Activated CD4-positive, alpha-beta T cell treated with anti-CD3 and anti-CD28 coated beads, Interleukin-2, Interleukin-4, amounts not matched to agents 100 ng/mL and 50 ng/mL, durations not matched to agents 16 hours and 8 hours (primary cell): ENCODE measurements at regions not wholly inside any gene's neighbourhood (a gene's known extent, or its start where the extent isn't known, plus 50 kb on each side); places are given as distances from the start of the nearest gene placed in this dataset.

ENCODE experiments used
- DNase-seq: peaks from one replicate; pipeline ENCODE4 v3.0.0-alpha.2; 2020; ENCODE audit warnings: low spot score

DNA sequence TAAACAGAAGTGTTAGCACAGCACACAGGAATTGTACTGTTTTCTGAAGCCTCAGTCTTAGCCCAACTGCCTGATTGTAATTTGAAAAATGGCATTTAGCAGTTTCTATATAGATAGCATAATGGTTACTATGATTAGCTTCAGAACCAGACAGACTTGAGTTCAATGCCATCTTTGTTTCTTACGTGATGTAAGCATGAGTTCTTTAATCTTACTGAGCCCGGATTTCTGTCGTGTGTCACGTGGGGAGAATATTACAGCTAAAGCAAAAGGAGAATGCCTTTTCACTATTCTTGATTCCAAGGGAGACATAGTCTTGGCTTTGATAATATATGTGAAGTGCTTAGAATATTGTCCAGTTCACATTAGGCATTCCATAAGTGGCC is 407.3 kb downstream of the STIM2 start:
- DNase-seq = no peak

DNA sequence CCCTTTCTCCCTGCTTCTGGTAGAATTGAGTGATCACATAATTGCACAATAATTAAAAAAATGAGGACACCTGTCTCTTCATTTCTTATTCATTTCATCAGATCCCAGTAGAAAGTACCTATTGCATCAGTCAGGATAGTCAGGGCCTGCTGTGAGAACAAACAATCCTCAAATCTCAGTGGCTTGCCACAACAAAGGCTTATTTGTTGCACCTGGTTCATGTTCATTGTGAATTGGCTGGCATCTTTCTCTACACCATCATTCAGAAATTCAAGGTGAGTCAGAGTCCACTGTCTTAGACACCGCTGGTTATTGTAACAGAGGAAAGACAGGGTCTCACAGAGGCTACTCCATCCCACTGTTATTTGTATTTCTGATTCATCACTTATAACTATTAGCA is 409.8 kb downstream of the STIM2 start:
- DNase-seq = no peak

DNA sequence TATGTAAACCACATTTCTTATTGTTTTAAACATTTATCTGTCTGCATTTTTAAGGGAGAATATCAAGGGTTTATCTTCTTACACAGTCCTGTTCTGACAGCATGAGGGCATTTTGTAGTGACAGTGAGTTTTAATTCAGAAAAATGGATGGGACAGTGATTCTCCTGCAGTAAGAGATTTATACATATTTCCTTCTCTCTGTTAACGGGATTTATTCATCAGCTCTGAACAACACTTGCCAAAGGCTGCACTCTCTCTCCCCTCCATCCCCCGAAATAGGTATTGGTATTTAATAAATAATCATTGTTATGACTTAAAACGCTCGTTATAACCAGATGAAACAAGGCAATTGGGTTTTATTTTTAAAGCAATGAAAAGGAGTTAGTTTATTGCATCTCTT is 410.9 kb downstream of the STIM2 start:
- DNase-seq = no peak

DNA sequence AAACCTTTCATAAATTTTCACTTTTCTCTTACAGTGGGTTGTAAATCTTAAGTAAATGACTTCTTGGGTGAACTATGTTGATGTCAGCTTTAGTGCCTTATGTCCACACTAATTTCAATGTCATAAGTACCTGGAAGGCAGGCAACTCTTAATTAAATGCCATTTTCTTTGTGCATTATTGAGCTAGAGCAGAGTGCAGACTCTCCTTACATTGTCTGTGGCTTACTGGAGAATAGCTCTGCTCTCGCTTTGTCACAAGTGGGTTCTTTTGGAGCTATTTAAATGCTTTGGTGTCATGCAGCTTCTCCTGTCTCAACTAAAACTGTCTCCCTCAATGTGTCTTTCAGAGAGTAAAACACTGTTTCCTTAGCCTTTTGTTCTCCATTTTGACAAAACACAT is 411.6 kb downstream of the STIM2 start:
- DNase-seq = no peak

DNA sequence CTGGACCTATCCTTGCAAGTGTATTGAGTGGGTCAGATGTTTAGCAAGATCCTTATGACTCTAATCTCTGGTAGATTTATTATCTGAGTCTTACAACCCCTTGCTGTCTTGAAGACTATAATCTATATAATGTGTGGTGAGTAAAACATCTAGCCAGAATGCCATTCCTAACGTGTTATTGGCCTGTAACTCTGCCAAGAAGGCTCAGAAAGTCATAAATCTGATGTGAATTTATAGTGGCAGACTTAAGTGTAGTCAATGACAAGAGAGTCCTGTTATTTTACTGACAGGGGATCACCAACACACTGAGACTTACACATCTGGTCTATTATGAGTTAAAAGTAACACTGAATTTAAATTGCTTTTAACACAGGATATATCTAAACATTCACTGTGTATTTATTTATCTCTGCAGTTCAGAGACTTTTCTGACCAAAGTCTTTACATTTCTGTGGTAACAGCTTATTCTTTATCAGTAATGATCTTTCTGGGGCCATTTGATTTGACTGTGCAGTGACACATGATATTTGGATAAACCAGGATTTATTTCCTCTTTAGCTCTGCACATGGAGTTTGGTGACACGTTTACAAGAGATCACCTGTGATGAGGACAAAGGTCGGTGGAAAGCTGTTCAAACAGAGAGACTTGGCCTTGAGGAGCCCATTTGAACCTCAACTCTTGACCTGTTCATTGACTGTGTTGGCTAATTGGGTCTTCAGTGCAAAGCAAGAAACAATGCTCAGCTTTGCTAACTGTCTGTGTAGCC is 415.8 kb downstream of the STIM2 start:
- DNase-seq = no peak

DNA sequence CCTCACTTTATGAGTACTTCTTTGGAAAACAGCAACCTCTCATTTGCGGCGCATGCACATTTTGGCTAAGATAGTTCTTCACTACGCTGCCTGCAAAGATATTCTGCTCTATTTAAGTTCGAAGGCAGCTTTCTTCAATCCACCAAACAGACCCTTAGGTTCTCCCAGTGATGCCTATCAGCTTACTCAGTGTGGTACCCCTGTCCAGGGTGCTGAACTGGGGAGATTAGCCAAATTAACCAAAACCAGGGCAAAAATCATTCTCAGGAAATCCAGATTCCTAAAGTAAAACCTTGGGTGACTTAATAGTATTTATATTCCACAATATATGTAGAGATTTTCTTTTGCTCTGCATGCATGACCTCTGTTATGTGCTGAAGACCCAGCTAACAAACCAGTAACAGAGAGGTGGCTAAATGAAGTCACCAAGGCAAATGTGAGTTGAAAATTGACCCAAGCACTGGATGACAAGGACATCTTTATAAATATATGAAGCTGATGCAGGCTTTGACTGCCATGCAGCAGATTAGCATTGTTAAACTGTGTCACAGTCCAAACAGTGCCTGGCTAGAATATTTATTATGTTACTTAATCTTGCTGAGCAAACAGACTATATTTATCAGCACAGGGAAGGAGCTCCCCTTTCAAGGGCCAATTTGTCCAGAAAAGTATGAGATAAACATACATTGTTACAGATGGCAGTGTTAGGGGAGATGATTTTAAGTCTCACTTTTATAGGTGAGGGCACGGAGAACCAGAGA is 418.2 kb downstream of the STIM2 start:
- no peak for DNase-seq

DNA sequence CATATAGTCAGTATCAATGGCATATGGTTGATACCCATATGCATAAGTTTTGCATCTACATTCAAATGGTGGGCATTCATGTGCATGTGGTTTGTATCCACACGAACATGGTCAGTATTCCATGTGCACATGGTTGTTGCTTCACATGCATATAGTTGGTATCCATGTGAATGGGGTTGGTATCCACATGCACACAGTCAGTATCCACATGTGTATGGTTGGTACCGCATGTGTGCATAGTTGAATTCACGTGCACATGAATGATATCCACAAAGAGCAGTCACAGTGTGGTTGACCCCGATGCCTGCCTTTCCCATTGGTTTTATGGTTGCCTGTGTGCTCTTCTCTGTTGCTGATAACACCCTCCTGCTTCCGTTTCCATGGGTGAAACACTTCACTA is 427.9 kb downstream of the STIM2 start:
- DNase-seq = no peak

DNA sequence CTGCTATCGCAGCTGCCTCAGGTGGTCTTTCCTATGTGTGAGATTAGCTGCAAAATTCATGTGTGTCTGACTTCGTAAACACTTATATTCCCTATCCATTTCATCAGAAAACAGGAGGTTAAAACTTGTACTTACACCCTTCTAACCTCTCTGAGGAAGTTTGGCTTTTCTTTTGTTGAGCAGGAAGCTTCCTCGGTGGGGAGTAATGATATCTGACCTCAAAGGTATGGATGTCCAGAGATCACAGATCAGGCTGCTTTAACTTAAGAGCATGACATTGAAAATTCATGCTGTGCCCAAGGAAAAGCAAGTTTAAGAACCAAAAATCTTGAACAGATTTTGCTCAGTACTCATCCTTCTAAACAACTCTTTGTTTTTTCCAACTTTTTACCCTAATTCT is 429.1 kb downstream of the STIM2 start:
- no peak for DNase-seq

GRCh38 chr4:27293831-27294230 is 433.2 kb downstream of the STIM2 start:
- no peak for DNase-seq

GRCh38 chr4:27304751-27305150 is 444.1 kb downstream of the STIM2 start:
- no peak for DNase-seq

- no peak for DNase-seq
Observed at GRCh38 chr4:27305246-27305645, 444.6 kb downstream of the STIM2 start.

- DNase-seq = no peak
Observed at GRCh38 chr4:27308379-27308778, 447.7 kb downstream of the STIM2 start.

GRCh38 chr4:27315625-27316024 is 455.0 kb downstream of the STIM2 start:
- DNase-seq = no peak

- no peak for DNase-seq
Observed at GRCh38 chr4:27316176-27316575, 455.5 kb downstream of the STIM2 start.

DNA sequence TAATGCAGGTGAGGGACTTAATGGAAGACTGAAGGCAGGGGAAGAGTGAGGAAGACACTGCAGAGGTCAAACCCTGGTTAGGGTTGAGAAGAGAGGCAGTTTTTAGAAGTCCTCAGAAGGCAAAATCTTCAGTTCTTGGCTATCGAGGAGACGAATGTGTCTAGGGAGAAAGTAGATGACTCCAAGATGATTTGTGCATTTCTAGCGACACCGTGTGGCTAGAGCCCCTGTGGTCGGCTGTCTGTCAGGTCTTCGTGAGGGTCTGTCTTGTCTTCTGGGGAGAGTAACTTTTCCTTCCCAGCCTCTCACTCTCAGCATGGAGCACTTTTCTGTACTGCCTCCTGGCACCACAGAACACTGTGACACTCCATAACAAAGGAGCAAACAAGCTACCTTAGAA is 458.1 kb downstream of the STIM2 start:
- DNase-seq = peak; percentile 15

- DNase-seq = no peak
Observed at GRCh38 chr4:27326991-27327390, 466.4 kb downstream of the STIM2 start.

DNA sequence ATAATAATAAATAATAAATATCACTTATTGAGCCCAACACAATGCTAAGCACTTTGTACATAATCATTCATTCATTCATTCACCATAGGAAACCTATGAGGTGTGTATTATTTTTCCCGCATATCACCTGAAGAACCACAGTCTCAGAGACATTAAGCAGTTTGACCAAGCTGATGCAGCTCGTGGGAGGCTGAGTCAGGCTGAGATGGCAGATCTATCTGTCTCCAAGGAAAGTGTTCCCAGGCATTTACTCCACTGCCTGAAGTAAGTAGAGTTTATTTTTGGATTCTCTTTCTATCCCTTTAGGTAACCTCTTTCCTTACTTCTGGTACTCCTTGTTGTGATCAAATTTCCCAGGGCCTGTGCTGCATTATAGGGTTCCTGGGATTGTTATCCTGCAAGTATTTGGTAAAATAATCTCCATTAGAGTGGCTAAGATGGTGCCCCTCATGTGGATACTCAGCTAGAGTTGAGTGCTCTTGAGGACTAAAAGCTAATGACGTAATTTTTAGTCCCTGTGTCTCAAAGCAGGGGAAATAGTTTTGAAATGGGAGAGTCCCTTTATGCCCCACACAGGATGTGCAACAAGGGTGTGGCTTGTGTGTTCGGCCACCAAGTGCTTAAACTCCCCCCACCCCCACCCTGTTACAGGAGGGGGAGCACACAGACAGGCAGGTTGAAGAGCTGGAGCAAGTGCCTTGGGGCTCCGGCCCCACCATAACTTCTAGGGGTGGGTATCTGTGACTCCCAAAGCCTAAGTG is 467.0 kb downstream of the STIM2 start:
- no peak for DNase-seq

DNA sequence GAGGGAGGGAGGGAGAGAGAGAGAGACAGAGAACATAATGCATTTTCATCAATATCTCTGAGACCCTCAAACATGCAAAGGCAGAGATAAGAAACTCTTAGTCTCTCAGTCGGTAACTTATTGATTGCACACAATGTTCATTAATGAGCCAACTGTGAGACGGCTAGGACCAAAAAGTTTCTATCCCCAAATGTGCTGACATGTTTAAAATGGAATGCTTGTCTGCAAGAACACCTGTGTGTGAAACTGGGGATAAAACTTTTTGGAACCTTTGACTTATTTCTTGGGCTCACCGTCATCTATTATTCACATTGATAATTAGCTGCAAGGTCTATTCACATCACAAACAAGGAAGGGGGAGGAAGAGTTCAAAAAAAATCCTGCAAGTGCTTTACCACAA is 477.9 kb downstream of the STIM2 start:
- no peak for DNase-seq

- no peak for DNase-seq
Observed at GRCh38 chr4:27343411-27343810, 482.8 kb downstream of the STIM2 start.

- DNase-seq = no peak
Observed at GRCh38 chr4:27350161-27350560, 489.5 kb downstream of the STIM2 start.

- no peak for DNase-seq
Observed at GRCh38 chr4:27357283-27357682, 496.6 kb downstream of the STIM2 start.

DNA sequence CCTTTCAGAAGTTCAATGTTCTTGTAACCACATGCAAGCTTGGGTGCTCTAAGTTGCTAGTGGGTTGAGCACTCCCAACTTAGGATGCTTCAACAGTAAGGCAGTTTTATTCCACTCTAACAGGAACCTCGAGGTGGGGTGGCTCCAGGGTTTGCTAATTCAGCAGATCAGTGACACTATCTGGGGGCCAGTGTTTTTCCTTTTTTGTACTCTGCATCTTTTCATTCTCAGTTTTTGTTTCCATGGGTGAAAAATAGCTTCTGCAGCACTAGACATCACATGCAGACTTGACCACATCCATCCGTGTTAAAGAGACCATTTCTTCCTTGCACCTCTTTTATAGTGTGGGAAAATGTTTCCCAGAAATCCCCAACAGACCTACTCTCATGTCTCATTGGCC is 497.6 kb downstream of the STIM2 start:
- no peak for DNase-seq

GRCh38 chr4:27360131-27360530 is 499.5 kb downstream of the STIM2 start:
- no peak for DNase-seq
